ENCODE measurements at regions not wholly inside any gene's neighbourhood (a gene's known extent, or its start where the extent isn't known, plus 50 kb on each side); places are given as distances from the start of the nearest gene placed in this dataset.

DNA sequence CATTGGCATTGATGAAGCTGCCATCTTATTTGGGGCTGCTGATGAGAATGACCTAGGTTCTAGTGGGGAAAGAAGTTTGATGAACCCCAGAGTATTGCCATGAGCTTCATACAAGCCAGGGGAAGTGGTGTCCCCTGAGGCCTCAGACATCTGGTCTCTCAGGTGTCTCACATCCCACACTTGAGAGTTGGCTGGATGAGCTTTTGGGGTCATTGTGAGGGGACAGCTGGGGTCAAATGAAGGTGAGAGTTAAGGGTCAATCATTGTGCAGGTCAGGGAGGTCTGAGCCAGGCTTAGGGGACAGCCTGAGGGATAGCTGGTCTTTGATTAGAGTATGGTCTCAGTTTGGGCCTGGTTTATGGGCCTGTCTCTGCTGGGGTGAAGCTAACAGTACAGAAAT, 336.5 kb downstream of the CYP26B1 start:
- TF ChIP-seq, protein P1, sequence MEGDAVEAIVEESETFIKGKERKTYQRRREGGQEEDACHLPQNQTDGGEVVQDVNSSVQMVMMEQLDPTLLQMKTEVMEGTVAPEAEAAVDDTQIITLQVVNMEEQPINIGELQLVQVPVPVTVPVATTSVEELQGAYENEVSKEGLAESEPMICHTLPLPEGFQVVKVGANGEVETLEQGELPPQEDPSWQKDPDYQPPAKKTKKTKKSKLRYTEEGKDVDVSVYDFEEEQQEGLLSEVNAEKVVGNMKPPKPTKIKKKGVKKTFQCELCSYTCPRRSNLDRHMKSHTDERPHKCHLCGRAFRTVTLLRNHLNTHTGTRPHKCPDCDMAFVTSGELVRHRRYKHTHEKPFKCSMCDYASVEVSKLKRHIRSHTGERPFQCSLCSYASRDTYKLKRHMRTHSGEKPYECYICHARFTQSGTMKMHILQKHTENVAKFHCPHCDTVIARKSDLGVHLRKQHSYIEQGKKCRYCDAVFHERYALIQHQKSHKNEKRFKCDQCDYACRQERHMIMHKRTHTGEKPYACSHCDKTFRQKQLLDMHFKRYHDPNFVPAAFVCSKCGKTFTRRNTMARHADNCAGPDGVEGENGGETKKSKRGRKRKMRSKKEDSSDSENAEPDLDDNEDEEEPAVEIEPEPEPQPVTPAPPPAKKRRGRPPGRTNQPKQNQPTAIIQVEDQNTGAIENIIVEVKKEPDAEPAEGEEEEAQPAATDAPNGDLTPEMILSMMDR (IDR thresholded peaks at IDR 0.05), result no peak
- TF ChIP-seq POLR2A (IDR thresholded peaks at IDR 0.05), result no peak

Data from tibial nerve (tissue), 3 donors.